OCI-LY7 (cell line): ENCODE measurements at regions not wholly inside any gene's neighbourhood (a gene's known extent, or its start where the extent isn't known, plus 50 kb on each side); places are given as distances from the start of the nearest gene placed in this dataset.

Experiments used
- BruUV-seq: library from RNA; stranded (reverse); fragments of 400-500 nt; replicated peaks from 2 replicates; lab custom pipeline; 2021; lab: Mats Ljungman, UMichigan
- CTCF ChIA-PET: fragments of 300-600 bp; sonication (Branson Sonifier 250); formaldehyde crosslinking; loops from one replicate; lab custom pipeline; 2022; ENCODE audit warnings: antibody characterized with exemption; ENCODE audit not compliant: unreplicated experiment; lab: Charles Lee
- POLR2A ChIA-PET: fragments of 300-600 bp; sonication (Branson Sonifier 250); formaldehyde crosslinking; loops from one replicate; lab custom pipeline; 2022; ENCODE audit warnings: antibody characterized with exemption; lab: Charles Lee
- DNase-seq: peaks from one replicate; pipeline ENCODE4 v3.0.0-alpha.2; 2015; ENCODE audit warnings: low spot score
- H2AFZ ChIP-seq: fragments of 200-600 bp; sonication (generic), shearing (Covaris generic); 2 replicates; pipeline ENCODE4 v1.6.1; 2014; ENCODE audit warnings: mild to moderate bottlenecking, antibody characterized with exemption, low read length, moderate library complexity
- H3K27ac ChIP-seq: fragments of 200-600 bp; sonication (generic); 2 replicates; pipeline ENCODE4 v1.5.1; 2014; ENCODE audit warnings: mixed run types, low read depth, mild to moderate bottlenecking, moderate library complexity, low read length, inconsistent platforms; ENCODE audit not compliant: poor library complexity, severe bottlenecking
- H3K36me3 ChIP-seq: fragments of 200-600 bp; sonication (generic); 2 replicates; pipeline ENCODE4 v1.6.1; 2014; ENCODE audit warnings: mild to moderate bottlenecking, antibody characterized with exemption, low read length, moderate library complexity, mixed read lengths; ENCODE audit not compliant: insufficient read depth
- H3K4me1 ChIP-seq: fragments of 200-600 bp; sonication (generic); 2 replicates; pipeline ENCODE4 v1.5.1; 2014; ENCODE audit warnings: mild to moderate bottlenecking, low read length; ENCODE audit not compliant: insufficient read depth, poor library complexity, severe bottlenecking
- H3K4me2 ChIP-seq: fragments of 200-600 bp; sonication (generic); 2 replicates; pipeline ENCODE4 v1.6.1; 2014; ENCODE audit warnings: mild to moderate bottlenecking, low read length
- H3K4me3 ChIP-seq: fragments of 200-600 bp; sonication (generic); 2 replicates; pipeline ENCODE4 v1.5.1; 2014; ENCODE audit warnings: mild to moderate bottlenecking, low read depth, low read length; ENCODE audit not compliant: poor library complexity, severe bottlenecking
- H3K79me2 ChIP-seq: fragments of 200-600 bp; sonication (generic); 2 replicates; pipeline ENCODE4 v1.6.1; 2016; ENCODE audit warnings: low read depth, mild to moderate bottlenecking, low read length, moderate library complexity, mixed read lengths; ENCODE audit not compliant: insufficient read depth
- H3K9me2 ChIP-seq: fragments of 200-600 bp; sonication (generic); 2 replicates; pipeline ENCODE4 v1.6.1; 2016; ENCODE audit warnings: mild to moderate bottlenecking, low read length, mixed read lengths; ENCODE audit not compliant: insufficient read depth
- H3K9me3 ChIP-seq: fragments of 200-600 bp; sonication (generic); 2 replicates; pipeline ENCODE4 v1.6.1; 2014; ENCODE audit warnings: mild to moderate bottlenecking, mixed run types, low read length, mixed read lengths
- H4K20me1 ChIP-seq: fragments of 200-600 bp; sonication (generic); 2 replicates; pipeline ENCODE4 v1.6.1; 2014; ENCODE audit warnings: mild to moderate bottlenecking, antibody characterized with exemption, low read length, moderate library complexity, mixed read lengths; ENCODE audit not compliant: insufficient read depth
- EZH2phosphoT487 ChIP-seq: fragments of 200-600 bp; sonication (generic); IDR thresholded peaks from 2 replicates; pipeline ENCODE4 v1.6.1; 2018; ENCODE audit warnings: low read depth, borderline replicate concordance, mild to moderate bottlenecking, mixed run types, antibody characterized with exemption, low read length, moderate library complexity, mixed read lengths
- intact Hi-C: fragments of 100-400 bp; cut with micrococcal nuclease; formaldehyde crosslinking; loops from one replicate; pipeline ENCODE4 v1.10.0; 2022; ENCODE audit not compliant: unreplicated experiment
- TF ChIP-seq, protein P1 (sequence below): fragments of 200-600 bp; sonication (generic); conservative IDR thresholded peaks from 2 replicates; pipeline ENCODE4 v1.5.1; 2014; ENCODE audit warnings: mild to moderate bottlenecking, antibody characterized with exemption, low read length, moderate library complexity, mixed read lengths

GRCh38 chr2:78118037-78118436 is 595.9 kb upstream of the LRRTM4 start:
- H3K79me2 ChIP-seq: no peaks in the 10 kb centered on the region
- H3K4me2 ChIP-seq: no peak overlapping the region
- no peak overlapping the region for H3K4me3 ChIP-seq
- no peaks in the 10 kb centered on the region for H3K4me1 ChIP-seq
- H3K9me2 ChIP-seq: no peaks in the 10 kb centered on the region
- H3K36me3 ChIP-seq: no peaks in the 10 kb centered on the region
- H4K20me1 ChIP-seq: no peaks in the 10 kb centered on the region
- POLR2A ChIA-PET: no interaction called here
- H3K9me3 ChIP-seq: no peaks in the 10 kb centered on the region
- BruUV-seq: no TSS peak
- CTCF ChIA-PET: no interaction called here
- H3K27ac ChIP-seq: no peak overlapping the region
- H2AFZ ChIP-seq: no peak overlapping the region
- TF ChIP-seq, protein P1, sequence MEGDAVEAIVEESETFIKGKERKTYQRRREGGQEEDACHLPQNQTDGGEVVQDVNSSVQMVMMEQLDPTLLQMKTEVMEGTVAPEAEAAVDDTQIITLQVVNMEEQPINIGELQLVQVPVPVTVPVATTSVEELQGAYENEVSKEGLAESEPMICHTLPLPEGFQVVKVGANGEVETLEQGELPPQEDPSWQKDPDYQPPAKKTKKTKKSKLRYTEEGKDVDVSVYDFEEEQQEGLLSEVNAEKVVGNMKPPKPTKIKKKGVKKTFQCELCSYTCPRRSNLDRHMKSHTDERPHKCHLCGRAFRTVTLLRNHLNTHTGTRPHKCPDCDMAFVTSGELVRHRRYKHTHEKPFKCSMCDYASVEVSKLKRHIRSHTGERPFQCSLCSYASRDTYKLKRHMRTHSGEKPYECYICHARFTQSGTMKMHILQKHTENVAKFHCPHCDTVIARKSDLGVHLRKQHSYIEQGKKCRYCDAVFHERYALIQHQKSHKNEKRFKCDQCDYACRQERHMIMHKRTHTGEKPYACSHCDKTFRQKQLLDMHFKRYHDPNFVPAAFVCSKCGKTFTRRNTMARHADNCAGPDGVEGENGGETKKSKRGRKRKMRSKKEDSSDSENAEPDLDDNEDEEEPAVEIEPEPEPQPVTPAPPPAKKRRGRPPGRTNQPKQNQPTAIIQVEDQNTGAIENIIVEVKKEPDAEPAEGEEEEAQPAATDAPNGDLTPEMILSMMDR: no peak
- TF ChIP-seq EZH2phosphoT487: no peak
- intact Hi-C loops: no loop called here
- no peak for DNase-seq

- ChIA-PET CTCF (no interaction called here), POLR2A (no interaction called here)
- Histone ChIP-seq H3K4me2 (no peak overlapping the region), H3K79me2 (no peaks in the 10 kb centered on the region), H4K20me1 (no peaks in the 10 kb centered on the region), H3K9me2 (no peaks in the 10 kb centered on the region), H2AFZ (no peak overlapping the region), H3K27ac (no peak overlapping the region), H3K4me3 (no peak overlapping the region), H3K9me3 (no peaks in the 10 kb centered on the region), H3K4me1 (no peaks in the 10 kb centered on the region), H3K36me3 (no peaks in the 10 kb centered on the region)
- intact Hi-C loops: no loop called here
- no peak for DNase-seq
- TF ChIP-seq, protein P1: no peak
- TF ChIP-seq EZH2phosphoT487: no peak
- BruUV-seq: no TSS peak
These were observed 598.1 kb upstream of the LRRTM4 start for GRCh38 chr2:78120275-78120674.

- Histone ChIP-seq H3K27ac (no peak overlapping the region), H3K9me2 (no peaks in the 10 kb centered on the region), H3K4me3 (no peak overlapping the region), H3K79me2 (no peaks in the 10 kb centered on the region), H3K9me3 (no peaks in the 10 kb centered on the region), H3K36me3 (no peaks in the 10 kb centered on the region), H3K4me2 (no peak overlapping the region), H2AFZ (no peak overlapping the region), H3K4me1 (no peaks in the 10 kb centered on the region), H4K20me1 (no peaks in the 10 kb centered on the region)
- intact Hi-C loops: no loop called here
- no TSS peak for BruUV-seq
- CTCF ChIA-PET: no interaction called here
- POLR2A ChIA-PET: no interaction called here
- TF ChIP-seq, protein P1: no peak
- TF ChIP-seq EZH2phosphoT487: no peak
- no peak for DNase-seq
These were observed 602.9 kb upstream of the LRRTM4 start for GRCh38 chr2:78125042-78125441.
